Tibial nerve (tissue), 4 donors: ENCODE measurements at regions not wholly inside any gene's neighbourhood (a gene's known extent, or its start where the extent isn't known, plus 50 kb on each side); places are given as distances from the start of the nearest gene placed in this dataset.

Source experiments
- EP300 ChIP-seq, 2 donors: sonication (generic); formaldehyde crosslinking; IDR thresholded peaks; one replicate each; pipeline ENCODE4 v1.6.1; 2017; ENCODE audit warnings: antibody characterized with exemption in 2 of 2, mild to moderate bottlenecking in 1 of 2
- TF ChIP-seq, protein P1 (sequence below), 5 experiments: fragments of 200-600 bp in 3 of 5; fragments of 450-650 bp in 2 of 5; sonication (generic) in 3 of 5; IDR thresholded peaks; one replicate each; pipeline ENCODE4 v1.5.1; 2016 to 2019; ENCODE audit warnings: antibody characterized with exemption in 5 of 5, mild to moderate bottlenecking in 3 of 5, moderate library complexity in 2 of 5

DNA sequence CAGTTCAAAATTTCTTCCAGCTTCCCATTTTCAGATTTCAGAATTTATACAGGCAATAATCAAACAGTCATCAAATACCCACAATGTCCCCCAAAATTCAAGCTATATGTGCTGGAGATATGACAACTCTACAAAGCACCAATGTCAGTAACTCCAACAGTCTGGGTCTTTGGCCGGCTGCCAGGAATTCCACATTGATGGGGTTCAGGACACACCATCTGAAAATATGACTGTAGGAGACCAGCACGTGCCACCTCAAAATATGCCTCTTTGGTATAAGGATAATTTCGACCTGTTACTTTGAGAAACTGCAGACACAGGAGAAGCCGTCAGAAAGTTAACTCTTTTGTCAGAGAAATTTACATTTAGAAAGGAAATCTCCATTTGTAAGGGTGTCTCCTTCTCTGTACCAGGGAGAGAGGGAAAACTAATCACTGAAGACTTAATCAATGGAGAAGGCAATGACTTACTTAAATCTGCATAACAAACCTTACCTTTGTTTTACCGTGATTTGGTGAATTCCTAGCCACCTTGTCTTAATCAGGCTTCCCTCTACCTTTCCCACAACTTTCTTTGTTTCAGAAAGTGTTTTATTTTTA, 594.3 kb upstream of the CDH5 start:
- TF ChIP-seq, protein P1, sequence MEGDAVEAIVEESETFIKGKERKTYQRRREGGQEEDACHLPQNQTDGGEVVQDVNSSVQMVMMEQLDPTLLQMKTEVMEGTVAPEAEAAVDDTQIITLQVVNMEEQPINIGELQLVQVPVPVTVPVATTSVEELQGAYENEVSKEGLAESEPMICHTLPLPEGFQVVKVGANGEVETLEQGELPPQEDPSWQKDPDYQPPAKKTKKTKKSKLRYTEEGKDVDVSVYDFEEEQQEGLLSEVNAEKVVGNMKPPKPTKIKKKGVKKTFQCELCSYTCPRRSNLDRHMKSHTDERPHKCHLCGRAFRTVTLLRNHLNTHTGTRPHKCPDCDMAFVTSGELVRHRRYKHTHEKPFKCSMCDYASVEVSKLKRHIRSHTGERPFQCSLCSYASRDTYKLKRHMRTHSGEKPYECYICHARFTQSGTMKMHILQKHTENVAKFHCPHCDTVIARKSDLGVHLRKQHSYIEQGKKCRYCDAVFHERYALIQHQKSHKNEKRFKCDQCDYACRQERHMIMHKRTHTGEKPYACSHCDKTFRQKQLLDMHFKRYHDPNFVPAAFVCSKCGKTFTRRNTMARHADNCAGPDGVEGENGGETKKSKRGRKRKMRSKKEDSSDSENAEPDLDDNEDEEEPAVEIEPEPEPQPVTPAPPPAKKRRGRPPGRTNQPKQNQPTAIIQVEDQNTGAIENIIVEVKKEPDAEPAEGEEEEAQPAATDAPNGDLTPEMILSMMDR (IDR thresholded peaks at IDR 0.05), result no peak
- no peak for TF ChIP-seq EP300 (IDR thresholded peaks at IDR 0.05)
